DOHH2 (cell line): ENCODE measurements at regions not wholly inside any gene's neighbourhood (a gene's known extent, or its start where the extent isn't known, plus 50 kb on each side); places are given as distances from the start of the nearest gene placed in this dataset.

Experiments
- H3F3A ChIP-seq: fragments of 200-600 bp; sonication (generic), shearing (Covaris generic); 2 replicates; pipeline ENCODE4 v1.6.0; 2016; ENCODE audit warnings: antibody characterized with exemption, mild to moderate bottlenecking; ENCODE audit not compliant: control insufficient read depth, insufficient read depth
- H3K27ac ChIP-seq: fragments of 200-600 bp; sonication (generic); 2 replicates; pipeline ENCODE4 v1.5.1; 2014; ENCODE audit warnings: low read depth, mild to moderate bottlenecking, low read length, moderate library complexity
- H3K27me3 ChIP-seq: fragments of 200-600 bp; sonication (generic); 2 replicates; pipeline ENCODE4 v1.6.1; 2014; ENCODE audit warnings: mild to moderate bottlenecking, low read length, mixed read lengths; ENCODE audit not compliant: control insufficient read depth
- H3K36me3 ChIP-seq: fragments of 200-600 bp; sonication (generic); 2 replicates; pipeline ENCODE4 v1.6.1; 2014; ENCODE audit warnings: mild to moderate bottlenecking, low read length, moderate library complexity, mixed read lengths; ENCODE audit not compliant: control insufficient read depth
- H3K4me1 ChIP-seq: fragments of 200-600 bp; sonication (generic); 2 replicates; pipeline ENCODE4 v1.6.1; 2014; ENCODE audit warnings: mild to moderate bottlenecking, low read length, mixed read lengths; ENCODE audit not compliant: control insufficient read depth
- H3K4me2 ChIP-seq: fragments of 200-600 bp; sonication (generic); 2 replicates; pipeline ENCODE4 v1.6.0; 2014; ENCODE audit warnings: mild to moderate bottlenecking, low read length, moderate library complexity
- H3K4me3 ChIP-seq: fragments of 200-600 bp; sonication (generic); 2 replicates; pipeline ENCODE4 v1.5.1; 2014; ENCODE audit warnings: mild to moderate bottlenecking, low read length, mixed read lengths
- H3K79me2 ChIP-seq: fragments of 200-600 bp; sonication (generic); 2 replicates; pipeline ENCODE4 v1.6.1; 2014; ENCODE audit warnings: mild to moderate bottlenecking, low read length, mixed read lengths; ENCODE audit not compliant: control insufficient read depth
- H3K9me2 ChIP-seq: fragments of 200-600 bp; sonication (generic); replicated peaks from 2 replicates; pipeline ENCODE4 v1.6.1; 2014; ENCODE audit warnings: mild to moderate bottlenecking, low read length, mixed read lengths; ENCODE audit not compliant: control insufficient read depth
- H3K9me3 ChIP-seq: fragments of 200-600 bp; sonication (generic); 2 replicates; pipeline ENCODE4 v1.6.1; 2014; ENCODE audit warnings: antibody characterized with exemption, low read length, mixed read lengths; ENCODE audit not compliant: control insufficient read depth, insufficient read depth
- H4K20me1 ChIP-seq: fragments of 200-600 bp; sonication (generic); 2 replicates; pipeline ENCODE4 v1.6.0; 2014; ENCODE audit warnings: low read depth, mild to moderate bottlenecking, antibody characterized with exemption, low read length, moderate library complexity; ENCODE audit not compliant: control insufficient read depth, insufficient read depth
- EZH2phosphoT487 ChIP-seq: fragments of 200-600 bp; sonication (generic); IDR thresholded peaks from 2 replicates; pipeline ENCODE4 v1.6.1; 2017; ENCODE audit warnings: borderline replicate concordance, mild to moderate bottlenecking, antibody characterized with exemption, low read length, moderate library complexity, mixed read lengths
- TF ChIP-seq, protein P1 (sequence below): fragments of 200-600 bp; sonication (generic); IDR thresholded peaks from one replicate; pipeline ENCODE4 v1.5.1; 2014; ENCODE audit warnings: antibody characterized with exemption, mild to moderate bottlenecking, low read depth, low read length; ENCODE audit not compliant: poor library complexity, severe bottlenecking

DNA sequence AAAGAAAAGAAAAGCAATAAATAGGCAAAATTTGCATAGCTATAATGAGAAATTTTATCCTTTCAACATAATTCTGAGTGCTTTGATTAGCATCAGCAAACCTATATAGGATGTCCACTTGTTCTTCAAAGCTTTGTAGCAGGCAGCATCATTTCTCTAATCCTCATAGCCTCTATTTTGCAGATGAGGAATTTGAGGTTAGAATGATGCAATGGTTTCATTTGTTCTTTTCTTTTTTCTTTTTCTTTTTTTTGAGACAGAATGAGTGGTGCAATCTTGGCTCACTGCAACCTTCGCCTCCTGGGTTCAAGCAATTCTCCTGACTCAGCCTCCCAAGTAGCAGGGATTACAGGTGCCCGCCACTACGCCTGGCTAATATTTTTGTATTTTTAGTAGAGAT, 594.4 kb downstream of the TOX3 start:
- no peaks in the 10 kb centered on the region for H3K9me3 ChIP-seq
- no peaks in the 10 kb centered on the region for H3K9me2 ChIP-seq
- no peak overlapping the region for H3K27ac ChIP-seq
- H3F3A ChIP-seq, result no peaks in the 10 kb centered on the region
- H3K27me3 ChIP-seq, result no peaks in the 10 kb centered on the region
- no peaks in the 10 kb centered on the region for H3K4me1 ChIP-seq
- no peaks in the 10 kb centered on the region for H3K79me2 ChIP-seq
- no peaks in the 10 kb centered on the region for H3K36me3 ChIP-seq
- no peak overlapping the region for H3K4me2 ChIP-seq
- TF ChIP-seq, protein P1, sequence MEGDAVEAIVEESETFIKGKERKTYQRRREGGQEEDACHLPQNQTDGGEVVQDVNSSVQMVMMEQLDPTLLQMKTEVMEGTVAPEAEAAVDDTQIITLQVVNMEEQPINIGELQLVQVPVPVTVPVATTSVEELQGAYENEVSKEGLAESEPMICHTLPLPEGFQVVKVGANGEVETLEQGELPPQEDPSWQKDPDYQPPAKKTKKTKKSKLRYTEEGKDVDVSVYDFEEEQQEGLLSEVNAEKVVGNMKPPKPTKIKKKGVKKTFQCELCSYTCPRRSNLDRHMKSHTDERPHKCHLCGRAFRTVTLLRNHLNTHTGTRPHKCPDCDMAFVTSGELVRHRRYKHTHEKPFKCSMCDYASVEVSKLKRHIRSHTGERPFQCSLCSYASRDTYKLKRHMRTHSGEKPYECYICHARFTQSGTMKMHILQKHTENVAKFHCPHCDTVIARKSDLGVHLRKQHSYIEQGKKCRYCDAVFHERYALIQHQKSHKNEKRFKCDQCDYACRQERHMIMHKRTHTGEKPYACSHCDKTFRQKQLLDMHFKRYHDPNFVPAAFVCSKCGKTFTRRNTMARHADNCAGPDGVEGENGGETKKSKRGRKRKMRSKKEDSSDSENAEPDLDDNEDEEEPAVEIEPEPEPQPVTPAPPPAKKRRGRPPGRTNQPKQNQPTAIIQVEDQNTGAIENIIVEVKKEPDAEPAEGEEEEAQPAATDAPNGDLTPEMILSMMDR, result no peak
- TF ChIP-seq EZH2phosphoT487, result no peak
- H3K4me3 ChIP-seq, result no peak overlapping the region
- H4K20me1 ChIP-seq, result no peaks in the 10 kb centered on the region

GRCh38 chr16:51951668-51952298, 595.2 kb downstream of the TOX3 start:
- Histone ChIP-seq H3K4me3 (no peak overlapping the region), H3K27ac (no peak overlapping the region)
- TF ChIP-seq, protein P1, result no peak
- TF ChIP-seq EZH2phosphoT487, result no peak

GRCh38 chr16:51950118-51950780, 596.7 kb downstream of the TOX3 start:
- no peaks in the 10 kb centered on the region for H3F3A ChIP-seq
- H3K9me2 ChIP-seq, result no peaks in the 10 kb centered on the region
- no peaks in the 10 kb centered on the region for H3K36me3 ChIP-seq
- H3K27ac ChIP-seq, result no peak overlapping the region
- H3K9me3 ChIP-seq, result no peaks in the 10 kb centered on the region
- TF ChIP-seq EZH2phosphoT487, result no peak
- TF ChIP-seq, protein P1, result no peak
- H3K79me2 ChIP-seq, result no peaks in the 10 kb centered on the region
- H3K4me1 ChIP-seq, result no peaks in the 10 kb centered on the region
- H3K4me2 ChIP-seq, result no peak overlapping the region
- no peaks in the 10 kb centered on the region for H4K20me1 ChIP-seq
- H3K27me3 ChIP-seq, result no peaks in the 10 kb centered on the region
- H3K4me3 ChIP-seq, result no peak overlapping the region

More at GRCh38 chr16:51951668-51952298, 595.2 kb downstream of the TOX3 start:
- Histone ChIP-seq H3F3A (no peaks in the 10 kb centered on the region), H4K20me1 (no peaks in the 10 kb centered on the region), H3K36me3 (no peaks in the 10 kb centered on the region), H3K4me2 (no peak overlapping the region), H3K9me2 (no peaks in the 10 kb centered on the region), H3K27me3 (no peaks in the 10 kb centered on the region), H3K9me3 (no peaks in the 10 kb centered on the region), H3K4me1 (no peaks in the 10 kb centered on the region), H3K79me2 (no peaks in the 10 kb centered on the region)
